Spleen (tissue), 11 donors: ENCODE measurements at regions not wholly inside any gene's neighbourhood (a gene's known extent, or its start where the extent isn't known, plus 50 kb on each side); places are given as distances from the start of the nearest gene placed in this dataset.
"Not testable (repeated sequence)": the region's sequence is repeated elsewhere in the genome, so short reads cannot be mapped to it uniquely, and the experiment has no call there.

Experiments
- DNase-seq: peaks from one replicate; pipeline ENCODE4 v3.0.0-alpha.2; 2020
- H3K27ac ChIP-seq, 8 donors: fragments of 200-600 bp; sonication (generic) in 7 of 8; 1 replicate in 4 of 8; 2 replicates in 4 of 8; pipeline versions ENCODE4 v1.5.0 to v1.8.0; 2016 to 2021; ENCODE audit warnings: inconsistent platforms in 4 of 8, mild to moderate bottlenecking in 4 of 8, moderate library complexity in 1 of 8
- H3K27me3 ChIP-seq, 7 donors: fragments of 200-600 bp; sonication (generic) in 6 of 7; replicated peaks in 1 of 7; 1 replicate in 4 of 7; 2 replicates in 3 of 7; pipeline versions ENCODE4 v1.5.0 to v1.8.0; 2016 to 2021; ENCODE audit warnings: inconsistent platforms in 3 of 7, mild to moderate bottlenecking in 1 of 7
- H3K36me3 ChIP-seq, 6 donors: fragments of 200-600 bp; sonication (generic) in 5 of 6; 1 replicate in 4 of 6; 2 replicates in 2 of 6; pipeline versions ENCODE4 v1.5.0 to v1.8.0; 2016 to 2021; ENCODE audit warnings: inconsistent platforms in 2 of 6
- H3K4me1 ChIP-seq, 6 donors: fragments of 200-600 bp; sonication (generic) in 5 of 6; 1 replicate in 3 of 6; 2 replicates in 3 of 6; pipeline versions ENCODE4 v1.5.0 to v1.8.0; 2016 to 2021; ENCODE audit warnings: inconsistent platforms in 3 of 6
- H3K4me3 ChIP-seq, 8 donors: fragments of 200-600 bp; sonication (generic) in 7 of 8; 1 replicate in 4 of 8; 2 replicates in 4 of 8; pipeline versions ENCODE4 v1.5.0 to v1.8.0; 2016 to 2021; ENCODE audit warnings: inconsistent platforms in 4 of 8, mild to moderate bottlenecking in 4 of 8, moderate library complexity in 2 of 8
- H3K9me3 ChIP-seq, 8 donors: fragments of 200-600 bp; sonication (generic) in 7 of 8; 1 replicate in 4 of 8; 2 replicates in 4 of 8; pipeline versions ENCODE4 v1.5.0 to v1.8.0; 2016 to 2021; ENCODE audit warnings: inconsistent platforms in 4 of 8
- POLR2A ChIP-seq, 3 donors: fragments of 450-650 bp; IDR thresholded peaks; one replicate each; pipeline ENCODE4 v1.5.1; 2017; ENCODE audit warnings: antibody characterized with exemption in 3 of 3, mild to moderate bottlenecking in 1 of 3
- POLR2AphosphoS5 ChIP-seq, 3 donors: sonication (generic); formaldehyde crosslinking; IDR thresholded peaks; one replicate each; pipeline ENCODE4 v1.5.1; 2017; ENCODE audit warnings: antibody characterized with exemption in 3 of 3
- WGBS, 5 donors: extraction: QIAGEN DNeasy Blood & Tissue Kit in 3 of 5; methylation state at CpG; one replicate each; pipeline versions ENCODE4 v1.1.5 to v1.1.7; 2013 to 2018; 5-methylcytosine and 5-hydroxymethylcytosine counted together
- intact Hi-C: fragments of 100-400 bp; cut with DNase I; formaldehyde crosslinking; loops from one replicate; pipeline ENCODE4 v1.15.0; 2023; ENCODE audit warnings: low total_unique reads
- TF ChIP-seq, protein P1 (sequence below), 11 experiments: fragments of 200-600 bp in 7 of 11; fragments of 450-650 bp in 4 of 11; sonication (generic) in 4 of 11; IDR thresholded peaks in 8 of 11; conservative IDR thresholded peaks in 3 of 11; 1 replicate in 7 of 11; 2 replicates in 4 of 11; pipeline versions ENCODE4 v1.4.0 to v1.8.0; 2016 to 2021; ENCODE audit warnings: antibody characterized with exemption in 11 of 11, inconsistent platforms in 4 of 11, mild to moderate bottlenecking in 1 of 11
- donor health status: healthy with polysubstance abuse.
- donor health status: DM: no; HTN: no; CAD: no; lungs with moderate emphysema.
- donor health status: DM: no; HTN: no; CAD: no.
- donor health status: Bipolar disorder and iron deficiency.
- donor health status: healthy.
- donor health status: DM: no; HTN: no; CAD: no.
- donor health status: DM: yes; HTN: yes; CAD: no.

GRCh38 chr4:59759082-59759825, 1440.9 kb upstream of the ADGRL3 start:
- H3K4me1 ChIP-seq = no peaks in the 10 kb centered on the region
- peak; percentile 49 for DNase-seq
- H3K4me3 ChIP-seq = no peak overlapping the region

DNA sequence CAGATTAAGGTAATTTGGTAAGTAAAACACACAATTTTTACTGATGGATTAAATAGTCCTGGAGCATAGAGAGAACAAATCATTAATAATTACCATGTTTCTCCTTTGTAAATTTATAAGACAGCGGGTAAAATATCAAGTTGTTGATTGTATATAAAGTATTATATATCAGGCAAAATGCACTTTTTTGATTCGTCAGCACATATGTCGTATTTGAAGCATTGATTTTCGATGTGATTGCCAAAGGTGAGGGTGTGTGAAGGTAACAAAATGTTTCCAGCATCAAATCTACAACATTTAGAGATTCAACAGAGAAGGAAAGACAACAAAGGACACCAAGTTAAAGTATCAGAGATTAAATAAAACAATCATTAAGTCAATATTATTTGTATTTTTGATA, 1437.8 kb upstream of the ADGRL3 start:
- 75 to 93% (median 86%) methylated on average over 4 of the region's 4 CpGs for WGBS, 5 donors
- intact Hi-C loops = no loop called here
- no peak for DNase-seq

More at GRCh38 chr4:59759082-59759825, 1440.9 kb upstream of the ADGRL3 start:
- H3K27ac ChIP-seq = no peak overlapping the region
- no peaks in the 10 kb centered on the region for H3K27me3 ChIP-seq
- intact Hi-C loops = no loop called here
- no peaks in the 10 kb centered on the region for H3K36me3 ChIP-seq
- TF ChIP-seq, protein P1, sequence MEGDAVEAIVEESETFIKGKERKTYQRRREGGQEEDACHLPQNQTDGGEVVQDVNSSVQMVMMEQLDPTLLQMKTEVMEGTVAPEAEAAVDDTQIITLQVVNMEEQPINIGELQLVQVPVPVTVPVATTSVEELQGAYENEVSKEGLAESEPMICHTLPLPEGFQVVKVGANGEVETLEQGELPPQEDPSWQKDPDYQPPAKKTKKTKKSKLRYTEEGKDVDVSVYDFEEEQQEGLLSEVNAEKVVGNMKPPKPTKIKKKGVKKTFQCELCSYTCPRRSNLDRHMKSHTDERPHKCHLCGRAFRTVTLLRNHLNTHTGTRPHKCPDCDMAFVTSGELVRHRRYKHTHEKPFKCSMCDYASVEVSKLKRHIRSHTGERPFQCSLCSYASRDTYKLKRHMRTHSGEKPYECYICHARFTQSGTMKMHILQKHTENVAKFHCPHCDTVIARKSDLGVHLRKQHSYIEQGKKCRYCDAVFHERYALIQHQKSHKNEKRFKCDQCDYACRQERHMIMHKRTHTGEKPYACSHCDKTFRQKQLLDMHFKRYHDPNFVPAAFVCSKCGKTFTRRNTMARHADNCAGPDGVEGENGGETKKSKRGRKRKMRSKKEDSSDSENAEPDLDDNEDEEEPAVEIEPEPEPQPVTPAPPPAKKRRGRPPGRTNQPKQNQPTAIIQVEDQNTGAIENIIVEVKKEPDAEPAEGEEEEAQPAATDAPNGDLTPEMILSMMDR (IDR thresholded peaks at IDR 0.05 in 8 of 11, conservative IDR thresholded peaks at IDR 0.05 in 3 of 11) = no peak
- TF ChIP-seq POLR2A (IDR thresholded peaks at IDR 0.05) = no peak
- no peak for TF ChIP-seq POLR2AphosphoS5 (IDR thresholded peaks at IDR 0.05)
- 77 to 90% (median 82%) methylated on average over 6 to 9 of the region's 9 CpGs for WGBS, 5 donors
- H3K9me3 ChIP-seq = peaks cover 0 to 16% (median 11%) of the 10 kb centered on the region in 8 donors

GRCh38 chr4:59770601-59771264, 1429.4 kb upstream of the ADGRL3 start:
- Histone ChIP-seq H3K27me3 (no peaks in the 10 kb centered on the region), H3K4me3 (no peak overlapping the region), H3K4me1 (no peaks in the 10 kb centered on the region), H3K36me3 (no peaks in the 10 kb centered on the region), H3K9me3 (peaks cover 0 to 10% (median 0%) of the 10 kb centered on the region in 8 donors), H3K27ac (no peak overlapping the region)
- intact Hi-C loops = no loop called here
- no peak for DNase-seq
- TF ChIP-seq, protein P1 (IDR thresholded peaks at IDR 0.05 in 8 of 11, conservative IDR thresholded peaks at IDR 0.05 in 3 of 11) = no peak
- no peak for TF ChIP-seq POLR2A (IDR thresholded peaks at IDR 0.05)
- TF ChIP-seq POLR2AphosphoS5 (IDR thresholded peaks at IDR 0.05) = no peak

More for the DNA sequence above, 1437.8 kb upstream of the ADGRL3 start:
- H3K4me3 ChIP-seq = no peak overlapping the region
- no peak overlapping the region for H3K27ac ChIP-seq
- no peaks in the 10 kb centered on the region for H3K36me3 ChIP-seq
- TF ChIP-seq POLR2A (IDR thresholded peaks at IDR 0.05) (no peak), POLR2AphosphoS5 (IDR thresholded peaks at IDR 0.05) (no peak)
- TF ChIP-seq, protein P1 (IDR thresholded peaks at IDR 0.05 in 8 of 11, conservative IDR thresholded peaks at IDR 0.05 in 3 of 11) = no peak
- H3K4me1 ChIP-seq = no peaks in the 10 kb centered on the region
- no peaks in the 10 kb centered on the region for H3K27me3 ChIP-seq
- peaks cover 0 to 16% (median 11%) of the 10 kb centered on the region in 8 donors for H3K9me3 ChIP-seq

- no peaks in the 10 kb centered on the region for H3K27me3 ChIP-seq
- H3K4me3 ChIP-seq = no peak overlapping the region
- intact Hi-C loops = no loop called here
- H3K27ac ChIP-seq = no peak overlapping the region
- no peaks in the 10 kb centered on the region for H3K4me1 ChIP-seq
- peaks cover 0 to 10% (median 0%) of the 10 kb centered on the region in 8 donors for H3K9me3 ChIP-seq
- TF ChIP-seq POLR2AphosphoS5 (IDR thresholded peaks at IDR 0.05) (no peak), POLR2A (IDR thresholded peaks at IDR 0.05) (no peak)
- TF ChIP-seq, protein P1 (IDR thresholded peaks at IDR 0.05 in 8 of 11, conservative IDR thresholded peaks at IDR 0.05 in 3 of 11) = no peak
- no peaks in the 10 kb centered on the region for H3K36me3 ChIP-seq
- WGBS, 5 donors = 76 to 93% (median 79%) methylated on average over 1 of the region's 1 CpG
- no peak for DNase-seq
Observed at GRCh38 chr4:59772641-59773139, 1427.4 kb upstream of the ADGRL3 start.

DNA sequence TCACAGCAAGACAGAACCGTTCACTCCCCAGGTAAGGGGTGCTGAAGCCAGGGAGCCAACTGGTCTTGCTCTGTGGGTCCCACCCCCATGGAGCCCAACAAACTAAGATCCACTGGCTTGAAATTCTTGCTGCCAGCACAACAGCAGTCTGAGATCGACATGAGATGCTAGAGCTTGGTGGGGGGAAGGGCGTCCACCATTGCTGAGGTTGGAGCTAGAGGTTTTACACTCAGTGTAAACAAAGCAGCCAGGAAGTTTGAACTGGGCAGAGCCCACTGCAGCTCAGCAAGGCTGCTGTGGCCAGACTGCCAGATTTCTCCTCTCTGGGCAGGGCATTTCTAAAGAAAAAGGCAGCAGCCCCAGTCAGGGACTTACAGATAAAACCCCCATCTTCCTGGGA, 1419.9 kb upstream of the ADGRL3 start:
- H3K36me3 ChIP-seq, H3K4me1 ChIP-seq, H3K27me3 ChIP-seq, H3K27ac ChIP-seq, H3K4me3 ChIP-seq, intact Hi-C loops, H3K9me3 ChIP-seq, DNase-seq: not testable (repeated sequence)
- WGBS, 5 donors = 70 to 91% (median 75%) methylated on average over 3 of the region's 3 CpGs
